Uterus (tissue), 3 donors: ENCODE measurements at regions not wholly inside any gene's neighbourhood (a gene's known extent, or its start where the extent isn't known, plus 50 kb on each side); places are given as distances from the start of the nearest gene placed in this dataset.

Experiments
- DNase-seq, 2 donors: peaks; one replicate each; pipeline ENCODE4 v3.0.0-alpha.2; 2019 to 2020
- H3K27ac ChIP-seq, 2 donors: fragments of 200-600 bp; sonication (generic); 1 replicate in 1 of 2; 2 replicates in 1 of 2; pipeline ENCODE4 v1.5.1; 2016 to 2018
- H3K27me3 ChIP-seq, 2 donors: fragments of 200-600 bp; sonication (generic); one replicate each; pipeline ENCODE4 v1.5.1; 2018 to 2019; ENCODE audit warnings: control low read depth in 1 of 2
- H3K36me3 ChIP-seq, 2 donors: fragments of 200-600 bp; sonication (generic); one replicate each; pipeline ENCODE4 v1.5.1; 2019; ENCODE audit warnings: control low read depth in 1 of 2
- H3K4me1 ChIP-seq, 2 donors: fragments of 200-600 bp; sonication (generic); one replicate each; pipeline ENCODE4 v1.5.1; 2018 to 2019; ENCODE audit warnings: control low read depth in 1 of 2
- H3K4me3 ChIP-seq, 2 donors: fragments of 200-600 bp; sonication (generic); 1 replicate in 1 of 2; 2 replicates in 1 of 2; pipeline ENCODE4 v1.5.1; 2018 to 2019; ENCODE audit warnings: mild to moderate bottlenecking in 1 of 2
- H3K9me3 ChIP-seq, 2 donors: fragments of 200-600 bp; sonication (generic); one replicate each; pipeline ENCODE4 v1.5.1; 2019; ENCODE audit warnings: control low read depth in 1 of 2
- POLR2A ChIP-seq, 2 donors: fragments of 450-650 bp; IDR thresholded peaks; one replicate each; pipeline ENCODE4 v1.6.1; 2016; ENCODE audit warnings: antibody characterized with exemption in 2 of 2, mild to moderate bottlenecking in 1 of 2, moderate library complexity in 1 of 2
- intact Hi-C: fragments of 100-400 bp; cut with DNase I; formaldehyde crosslinking; loops from one replicate; pipeline ENCODE4 v1.15.1; 2023; ENCODE audit warnings: low total_unique reads
- TF ChIP-seq, protein P1 (sequence below), 4 experiments: fragments of 200-600 bp in 2 of 4; fragments of 450-650 bp in 2 of 4; sonication (generic) in 2 of 4; IDR thresholded peaks; one replicate each; pipeline ENCODE4 v1.5.1; 2016 to 2019; ENCODE audit warnings: antibody characterized with exemption in 4 of 4, mild to moderate bottlenecking in 2 of 4, moderate library complexity in 1 of 4
- donor health status: DM: yes; HTN: yes; CAD: no.

GRCh38 chr3:82791241-82791640, 1029.8 kb upstream of the GBE1 start:
- H3K36me3 ChIP-seq: no peaks in the 10 kb centered on the region
- DNase-seq: no peak
- H3K27ac ChIP-seq: no peak overlapping the region
- H3K27me3 ChIP-seq: no peaks in the 10 kb centered on the region
- no peaks in the 10 kb centered on the region for H3K4me1 ChIP-seq
- H3K9me3 ChIP-seq: no peaks in the 10 kb centered on the region
- intact Hi-C loops: no loop called here
- TF ChIP-seq, protein P1, sequence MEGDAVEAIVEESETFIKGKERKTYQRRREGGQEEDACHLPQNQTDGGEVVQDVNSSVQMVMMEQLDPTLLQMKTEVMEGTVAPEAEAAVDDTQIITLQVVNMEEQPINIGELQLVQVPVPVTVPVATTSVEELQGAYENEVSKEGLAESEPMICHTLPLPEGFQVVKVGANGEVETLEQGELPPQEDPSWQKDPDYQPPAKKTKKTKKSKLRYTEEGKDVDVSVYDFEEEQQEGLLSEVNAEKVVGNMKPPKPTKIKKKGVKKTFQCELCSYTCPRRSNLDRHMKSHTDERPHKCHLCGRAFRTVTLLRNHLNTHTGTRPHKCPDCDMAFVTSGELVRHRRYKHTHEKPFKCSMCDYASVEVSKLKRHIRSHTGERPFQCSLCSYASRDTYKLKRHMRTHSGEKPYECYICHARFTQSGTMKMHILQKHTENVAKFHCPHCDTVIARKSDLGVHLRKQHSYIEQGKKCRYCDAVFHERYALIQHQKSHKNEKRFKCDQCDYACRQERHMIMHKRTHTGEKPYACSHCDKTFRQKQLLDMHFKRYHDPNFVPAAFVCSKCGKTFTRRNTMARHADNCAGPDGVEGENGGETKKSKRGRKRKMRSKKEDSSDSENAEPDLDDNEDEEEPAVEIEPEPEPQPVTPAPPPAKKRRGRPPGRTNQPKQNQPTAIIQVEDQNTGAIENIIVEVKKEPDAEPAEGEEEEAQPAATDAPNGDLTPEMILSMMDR (IDR thresholded peaks at IDR 0.05): no peak
- TF ChIP-seq POLR2A (IDR thresholded peaks at IDR 0.05): no peak
- H3K4me3 ChIP-seq: no peak overlapping the region

GRCh38 chr3:82790307-82791097, 1029.1 kb upstream of the GBE1 start:
- H3K4me3 ChIP-seq: no peak overlapping the region
- no peak overlapping the region for H3K27ac ChIP-seq
- H3K4me1 ChIP-seq: no peaks in the 10 kb centered on the region
- no peaks in the 10 kb centered on the region for H3K27me3 ChIP-seq
- TF ChIP-seq POLR2A (IDR thresholded peaks at IDR 0.05): no peak
- TF ChIP-seq, protein P1 (IDR thresholded peaks at IDR 0.05): no peak
- DNase-seq: no peak
- intact Hi-C loops: no loop called here
- H3K36me3 ChIP-seq: no peaks in the 10 kb centered on the region
- no peaks in the 10 kb centered on the region for H3K9me3 ChIP-seq

- DNase-seq: no peak
- no peak overlapping the region for H3K4me3 ChIP-seq
- no peaks in the 10 kb centered on the region for H3K36me3 ChIP-seq
- intact Hi-C loops: no loop called here
- H3K27ac ChIP-seq: no peak overlapping the region
- H3K27me3 ChIP-seq: no peaks in the 10 kb centered on the region
- H3K4me1 ChIP-seq: no peaks in the 10 kb centered on the region
- no peaks in the 10 kb centered on the region for H3K9me3 ChIP-seq
- TF ChIP-seq, protein P1 (IDR thresholded peaks at IDR 0.05): no peak
- TF ChIP-seq POLR2A (IDR thresholded peaks at IDR 0.05): no peak
These were observed 1021.7 kb upstream of the GBE1 start for GRCh38 chr3:82783194-82783593.

DNA sequence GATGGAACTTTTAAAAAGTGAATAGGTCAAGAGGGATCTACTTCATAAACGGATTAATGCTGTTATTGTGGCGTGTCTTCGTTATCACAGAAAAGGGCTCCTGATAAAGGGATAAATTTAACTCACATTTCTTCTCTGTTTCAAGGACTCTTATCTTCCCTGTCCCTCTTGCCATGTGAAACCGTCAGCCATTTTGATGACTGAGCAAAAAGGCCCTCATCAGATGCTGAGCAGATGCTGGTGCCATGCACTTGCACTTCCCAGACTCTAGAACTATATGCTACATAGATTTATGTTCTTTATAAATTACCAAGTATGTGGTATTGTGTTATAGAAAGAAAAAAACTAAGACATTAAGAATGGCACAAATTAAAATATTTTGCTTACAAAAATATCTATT, 1011.8 kb upstream of the GBE1 start:
- H3K36me3 ChIP-seq: no peaks in the 10 kb centered on the region
- no peaks in the 10 kb centered on the region for H3K9me3 ChIP-seq
- DNase-seq: no peak
- no peaks in the 10 kb centered on the region for H3K27me3 ChIP-seq
- H3K27ac ChIP-seq: no peak overlapping the region
- no peaks in the 10 kb centered on the region for H3K4me1 ChIP-seq
- intact Hi-C loops: no loop called here
- TF ChIP-seq POLR2A (IDR thresholded peaks at IDR 0.05): no peak
- TF ChIP-seq, protein P1 (IDR thresholded peaks at IDR 0.05): no peak
- no peak overlapping the region for H3K4me3 ChIP-seq

DNA sequence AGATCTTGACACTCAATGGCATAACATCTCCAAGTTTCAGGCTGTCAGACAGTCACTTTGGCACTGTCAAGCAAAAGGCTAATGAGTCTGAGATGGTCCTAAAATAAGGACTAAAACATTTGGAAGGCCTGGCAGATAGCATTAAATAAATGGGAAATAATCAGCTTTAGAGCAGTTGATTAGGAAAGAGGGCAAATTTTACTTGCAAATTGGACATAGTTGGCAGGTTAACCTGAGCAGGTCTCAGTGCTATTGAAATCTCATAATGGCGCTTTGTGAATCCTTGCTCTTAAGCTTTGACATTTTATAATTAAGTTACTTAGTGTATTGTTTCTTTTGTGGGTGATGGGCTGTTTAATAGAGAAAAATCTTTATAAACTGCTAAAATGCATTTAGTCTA, 1003.1 kb upstream of the GBE1 start:
- no peak for TF ChIP-seq POLR2A (IDR thresholded peaks at IDR 0.05)
- TF ChIP-seq, protein P1 (IDR thresholded peaks at IDR 0.05): no peak
- H3K36me3 ChIP-seq: no peaks in the 10 kb centered on the region
- no peaks in the 10 kb centered on the region for H3K9me3 ChIP-seq
- DNase-seq: no peak
- no peak overlapping the region for H3K4me3 ChIP-seq
- intact Hi-C loops: no loop called here
- H3K27me3 ChIP-seq: no peaks in the 10 kb centered on the region
- H3K27ac ChIP-seq: no peak overlapping the region
- no peaks in the 10 kb centered on the region for H3K4me1 ChIP-seq
